NCI-H524 (cell line): ENCODE measurements at regions not wholly inside any gene's neighbourhood (a gene's known extent, or its start where the extent isn't known, plus 50 kb on each side); places are given as distances from the start of the nearest gene placed in this dataset.
A peak's percentile ranks its signal among the peaks of the same experiment; 100 is the strongest.
"Not testable (repeated sequence)": the region's sequence is repeated elsewhere in the genome, so short reads cannot be mapped to it uniquely, and the experiment has no call there.

Experiments used
- DNase-seq, 2 experiments: peaks; one replicate each; lab custom pipeline; 2025; lab: John Stamatoyannopoulos, UW

DNA sequence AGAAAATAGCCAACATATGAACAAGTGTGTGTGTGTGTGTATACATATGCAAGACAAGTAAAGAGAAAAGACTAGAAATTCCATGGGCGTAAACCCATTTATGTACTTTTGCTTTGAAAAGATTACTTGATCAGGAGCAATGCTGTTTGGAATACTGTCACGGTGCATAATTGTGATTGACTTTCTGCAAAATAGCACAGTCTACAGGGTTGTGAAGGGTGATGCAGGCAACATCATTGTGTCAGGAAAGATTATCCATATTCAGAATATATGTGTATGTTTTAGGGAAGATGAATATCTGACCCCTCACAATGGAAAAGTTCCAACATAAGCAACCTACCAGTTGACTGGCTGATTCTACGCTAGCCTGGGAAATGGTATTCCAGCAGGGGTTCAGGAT is 307.7 kb downstream of the JRKL start:
- no peak for DNase-seq

DNA sequence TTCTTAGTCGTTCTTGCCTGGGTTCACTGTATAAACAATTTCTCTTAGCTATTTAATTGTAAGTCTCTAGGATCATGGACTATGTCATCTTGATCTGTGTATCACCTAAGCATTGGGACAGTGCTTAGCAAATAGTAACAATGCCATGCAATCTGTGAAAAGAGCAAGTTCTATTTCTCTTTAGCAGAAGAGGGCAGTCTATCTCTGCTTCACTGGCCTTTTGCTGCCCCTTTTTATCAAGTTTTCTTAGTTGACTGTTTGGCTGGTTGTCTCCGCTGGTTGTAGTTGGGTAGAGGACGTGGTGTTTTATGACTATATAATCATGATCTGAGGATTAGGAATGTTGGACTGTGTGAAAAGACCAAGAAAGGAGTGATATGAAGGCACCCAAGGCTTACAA is 315.0 kb downstream of the JRKL start:
- no peak for DNase-seq

DNA sequence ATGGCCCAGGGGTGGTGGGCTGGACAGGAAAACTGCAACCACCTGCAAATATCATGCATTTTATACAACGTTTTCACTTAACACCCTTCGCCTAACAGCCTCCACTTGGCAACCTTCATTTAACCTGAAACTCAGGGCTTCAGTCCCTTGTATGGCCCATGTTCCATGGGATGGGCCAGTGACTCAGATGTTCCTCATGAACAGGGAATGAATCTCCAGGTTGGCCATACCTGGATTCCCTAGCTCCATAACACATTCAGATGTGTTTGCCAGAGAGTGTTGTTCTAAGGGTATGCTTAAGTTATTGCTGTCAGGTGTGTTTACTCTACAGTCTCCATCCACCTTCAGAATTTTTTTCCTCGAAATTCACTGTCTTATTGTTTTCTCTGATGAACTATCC is 316.9 kb downstream of the JRKL start:
- DNase-seq, result no peak

DNA sequence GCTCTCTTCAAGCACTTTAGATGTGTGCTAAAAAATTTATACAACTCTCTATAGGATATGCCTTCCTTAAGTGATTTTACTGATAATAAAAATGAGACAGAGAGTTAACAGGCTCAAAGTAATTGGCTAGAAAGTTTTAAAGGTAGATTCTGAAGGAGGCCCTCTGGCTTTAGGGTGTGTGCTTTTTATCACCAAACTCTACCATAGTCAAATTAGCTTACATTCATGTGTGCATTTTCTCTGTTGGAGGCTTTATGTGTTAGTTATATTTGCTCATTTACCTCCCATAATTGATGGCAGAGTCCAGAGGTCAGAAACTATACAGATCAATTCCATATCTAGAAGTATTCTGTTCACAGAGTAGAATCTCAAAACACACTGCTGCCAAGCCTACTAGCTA is 317.5 kb downstream of the JRKL start:
- no peak for DNase-seq

GRCh38 chr11:96708219-96708878 is 318.5 kb downstream of the JRKL start:
- DNase-seq, result peak; percentile 23 to 75

- no peak for DNase-seq
Observed at GRCh38 chr11:96713301-96713700, 323.5 kb downstream of the JRKL start.

DNA sequence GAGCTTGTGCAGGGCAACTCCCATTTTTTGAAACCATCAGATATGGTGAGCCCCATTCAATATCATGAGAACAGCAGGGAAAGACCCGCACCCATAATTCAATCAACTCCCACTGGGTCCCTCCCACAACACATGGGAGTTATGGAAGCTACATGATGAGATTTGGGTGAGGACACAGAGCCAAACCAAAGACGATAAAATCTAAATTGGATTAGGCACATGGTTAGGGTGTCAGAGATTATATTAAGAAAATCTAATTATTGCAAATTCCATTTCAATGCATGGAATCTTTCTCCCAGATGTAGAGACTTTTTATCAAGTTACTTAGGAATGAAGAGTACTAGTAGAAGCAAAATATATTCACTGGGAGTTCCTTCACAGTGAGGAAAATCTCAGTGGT is 324.9 kb downstream of the JRKL start:
- no peak for DNase-seq

GRCh38 chr11:96715208-96715607 is 325.4 kb downstream of the JRKL start:
- DNase-seq, result no peak

GRCh38 chr11:96736601-96737000 is 346.8 kb downstream of the JRKL start:
- no peak for DNase-seq

- DNase-seq, result no peak
Observed at GRCh38 chr11:96738311-96738710, 348.5 kb downstream of the JRKL start.

DNA sequence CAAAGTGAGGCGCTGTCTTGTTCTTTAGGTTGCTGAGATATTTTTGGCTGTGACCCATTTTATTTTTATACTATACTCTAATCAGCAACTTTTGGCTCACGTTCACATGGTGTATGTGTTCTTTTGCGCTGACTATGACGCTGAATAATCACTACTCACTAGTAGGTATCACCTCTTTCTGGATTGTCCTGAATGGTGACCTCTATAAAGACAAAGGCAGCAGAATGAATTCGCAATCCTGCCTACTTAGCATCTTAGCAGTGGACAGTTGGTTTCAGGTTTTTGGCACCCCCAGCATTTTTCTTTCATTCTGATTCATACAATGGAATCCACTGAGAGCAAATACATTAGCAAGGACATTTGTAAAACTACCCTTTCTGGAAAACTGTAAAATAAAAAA is 351.3 kb downstream of the JRKL start:
- DNase-seq, result no peak

GRCh38 chr11:96744697-96745096 is 354.9 kb downstream of the JRKL start:
- DNase-seq, result no peak

GRCh38 chr11:96748639-96749370 is 359.0 kb downstream of the JRKL start:
- DNase-seq, result no peak

DNA sequence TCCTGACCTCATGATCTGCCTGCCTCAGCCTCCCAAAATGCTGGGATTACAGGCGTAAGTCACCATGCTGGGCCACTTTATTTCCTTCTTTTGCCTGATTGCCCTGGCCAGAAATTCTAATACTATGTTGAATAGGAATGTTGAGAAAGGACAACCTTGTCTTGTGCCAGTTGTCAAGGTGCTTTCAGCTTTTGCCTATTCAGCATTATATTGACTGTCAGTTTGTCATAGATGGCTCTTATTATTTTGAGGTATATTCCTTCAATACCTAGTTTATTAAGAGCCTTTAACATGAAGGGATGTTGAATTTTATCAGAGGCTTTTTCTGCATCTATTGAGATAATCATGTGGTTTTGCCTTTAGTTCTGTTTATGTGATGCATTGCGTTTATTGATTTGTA is 362.0 kb downstream of the JRKL start:
- not testable (repeated sequence) for DNase-seq

DNA sequence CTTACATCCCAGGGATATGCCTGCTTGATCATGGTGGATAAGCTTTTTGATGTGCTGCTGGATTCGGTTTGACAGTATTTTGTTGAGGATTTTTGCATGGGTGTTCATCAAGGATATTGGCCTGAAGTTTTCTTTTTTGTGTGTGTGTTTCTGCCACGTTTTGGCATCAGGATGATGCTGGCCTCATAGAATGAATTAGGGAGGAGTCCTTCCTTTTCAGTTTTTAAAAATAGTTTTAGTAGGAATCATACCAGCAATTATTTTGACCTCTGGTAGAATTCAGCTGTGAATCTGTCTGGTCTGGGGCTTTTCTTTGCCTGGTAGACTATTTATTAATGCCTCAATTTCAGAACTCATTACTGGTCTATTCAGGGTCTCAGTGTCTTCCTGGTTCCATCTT is 362.4 kb downstream of the JRKL start:
- no peak for DNase-seq

- DNase-seq, result no peak
Observed at GRCh38 chr11:96753997-96754396, 364.2 kb downstream of the JRKL start.

DNA sequence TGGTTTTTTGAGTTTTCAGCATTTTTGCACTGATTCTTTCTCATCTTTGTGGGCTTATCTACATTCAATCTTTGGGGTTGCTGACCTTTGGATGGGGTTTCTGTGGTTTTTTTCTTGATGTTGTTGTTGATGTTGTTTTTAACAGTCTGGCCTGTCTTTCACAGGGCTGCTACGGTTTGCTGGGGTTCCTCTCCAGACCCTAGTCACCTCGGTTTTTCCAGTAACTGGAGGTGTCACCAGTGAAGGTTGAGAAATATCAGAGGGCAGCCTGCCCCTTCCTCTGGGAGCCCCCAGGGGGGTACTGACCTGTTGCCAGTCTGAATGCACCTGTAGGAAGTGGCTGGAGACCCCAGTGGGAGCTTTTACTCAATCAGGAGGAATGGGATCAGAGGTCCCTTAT is 365.4 kb downstream of the JRKL start:
- no peak for DNase-seq

GRCh38 chr11:96755752-96756151 is 365.9 kb downstream of the JRKL start:
- DNase-seq, result no peak

DNA sequence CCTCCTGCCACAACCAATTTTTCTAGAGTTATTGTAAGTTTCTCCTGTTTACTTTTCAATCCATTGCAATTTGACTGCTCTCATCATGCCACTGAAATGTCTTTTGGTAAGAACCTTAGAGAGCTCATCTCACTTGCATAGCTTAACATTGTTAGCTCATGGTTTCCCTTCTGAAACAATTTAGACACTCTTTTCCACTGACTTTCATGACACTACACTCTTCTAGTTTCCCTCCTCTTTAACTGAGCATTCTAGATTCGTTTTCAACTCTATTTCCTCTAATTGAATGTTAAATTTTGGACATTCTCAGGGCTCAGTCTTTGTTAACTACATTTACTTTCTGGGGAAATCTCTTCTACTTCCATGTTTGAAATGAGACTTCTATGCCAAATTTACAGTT is 369.1 kb downstream of the JRKL start:
- DNase-seq, result no peak

DNA sequence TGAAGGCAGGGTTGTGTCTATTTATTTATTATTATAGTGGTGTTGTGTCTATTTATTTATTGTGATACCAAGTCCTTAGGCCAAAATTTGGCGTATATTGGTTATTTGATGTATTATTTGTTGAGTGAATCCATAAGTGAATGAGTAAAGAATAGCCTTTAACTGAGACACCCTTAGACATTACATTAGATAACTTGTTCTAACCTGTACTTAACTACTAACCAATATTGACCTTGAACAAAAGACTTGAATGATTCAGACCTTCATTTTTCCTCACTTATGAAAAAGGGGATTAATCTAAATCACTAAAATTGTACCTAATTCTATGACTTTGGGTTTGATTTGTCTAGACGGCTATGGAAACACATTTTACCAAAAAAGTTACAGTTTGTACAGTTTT is 370.5 kb downstream of the JRKL start:
- DNase-seq, result no peak

GRCh38 chr11:96760815-96761214 is 371.0 kb downstream of the JRKL start:
- no peak for DNase-seq

GRCh38 chr11:96761451-96761850 is 371.6 kb downstream of the JRKL start:
- DNase-seq, result no peak

- no peak for DNase-seq
Observed at GRCh38 chr11:96763244-96763643, 373.4 kb downstream of the JRKL start.

DNA sequence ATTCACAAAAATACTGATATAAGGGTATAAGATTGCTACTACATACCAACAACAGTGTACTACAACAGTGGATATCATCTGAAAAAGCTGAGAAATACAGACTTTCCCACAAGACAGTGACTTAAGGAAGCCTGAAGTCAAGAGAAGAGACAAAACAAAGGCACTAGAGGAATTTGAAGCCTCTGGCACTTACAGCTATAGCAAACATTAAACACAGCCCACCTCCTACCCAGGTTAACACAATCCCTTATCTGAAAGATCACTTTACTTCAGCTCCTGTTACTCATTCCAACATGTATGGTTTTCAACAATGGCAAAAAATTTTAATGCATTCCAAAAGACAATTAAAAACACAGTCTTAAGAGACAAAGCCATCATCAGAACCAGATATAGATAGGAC is 388.5 kb downstream of the JRKL start:
- no peak for DNase-seq
